B cell (primary cell): ENCODE measurements at regions not wholly inside any gene's neighbourhood (a gene's known extent, or its start where the extent isn't known, plus 50 kb on each side); places are given as distances from the start of the nearest gene placed in this dataset.

Experiments
- CTCF ChIP-seq: fragments of 200-600 bp; IDR thresholded peaks from one replicate; pipeline ENCODE4 v1.8.0; 2022; ENCODE audit warnings: antibody characterized with exemption, mild to moderate bottlenecking
- EZH2 ChIP-seq: IDR thresholded peaks from 2 replicates; pipeline ENCODE4 v1.6.1; 2012; ENCODE audit warnings: borderline replicate concordance, low read depth, mild to moderate bottlenecking, moderate library complexity, low read length; ENCODE audit not compliant: insufficient read depth, poor library complexity, severe bottlenecking

DNA sequence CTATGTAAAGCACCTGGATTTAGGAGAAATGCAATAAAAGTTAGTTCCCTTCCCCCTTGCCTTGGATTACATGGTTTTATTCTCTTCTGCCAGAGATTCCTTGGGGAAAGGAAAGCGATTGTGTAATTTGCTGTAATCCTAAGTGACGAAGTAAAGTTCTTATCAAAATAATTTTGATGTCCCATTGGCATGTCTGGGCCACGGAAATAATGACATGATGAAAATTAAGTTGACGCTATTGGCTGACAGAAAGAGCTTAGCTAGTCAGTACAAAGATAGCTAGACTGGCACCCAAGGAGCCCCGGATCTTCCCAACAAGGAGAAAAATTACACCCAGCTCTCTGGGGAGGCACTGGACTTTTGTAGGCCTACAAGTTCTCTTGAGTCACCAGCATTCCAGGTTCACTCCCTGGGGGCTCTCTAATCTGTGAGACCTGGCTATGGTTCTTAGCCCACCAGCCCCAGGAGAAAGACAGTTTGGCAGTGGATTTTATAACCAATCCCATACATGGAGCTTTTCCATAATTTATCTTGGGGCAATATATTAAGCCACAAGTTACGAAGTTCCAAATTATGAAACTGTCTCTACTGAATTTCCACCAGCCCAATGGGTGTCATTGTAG is 59.9 kb downstream of the FOXA2 start:
- TF ChIP-seq CTCF (no peak), EZH2 (no peak)
